HFFc6 (cell line): ENCODE measurements at regions not wholly inside any gene's neighbourhood (a gene's known extent, or its start where the extent isn't known, plus 50 kb on each side); places are given as distances from the start of the nearest gene placed in this dataset.

Experiments
- DNase-seq: peaks from one replicate; pipeline ENCODE4 v3.0.0-alpha.2; 2018
- H3K27ac Mint-ChIP-seq: 2 replicates; pipeline ENCODE4 v1.8.0; 2020; ENCODE audit warnings: mild to moderate bottlenecking, mixed read lengths
- H3K27me3 Mint-ChIP-seq: 2 replicates; pipeline ENCODE4 v1.8.0; 2021; ENCODE audit warnings: mild to moderate bottlenecking, moderate library complexity, mixed read lengths; ENCODE audit not compliant: insufficient read depth
- H3K36me3 Mint-ChIP-seq: 2 replicates; pipeline ENCODE4 v1.8.0; 2021; ENCODE audit warnings: low read depth, mixed read lengths
- H3K4me1 Mint-ChIP-seq: 2 replicates; pipeline ENCODE4 v1.8.0; 2020; ENCODE audit warnings: low read depth, mixed read lengths
- H3K4me3 Mint-ChIP-seq: 2 replicates; pipeline ENCODE4 v1.8.0; 2020; ENCODE audit warnings: mild to moderate bottlenecking, moderate library complexity, mixed read lengths
- H3K9me3 Mint-ChIP-seq: 2 replicates; pipeline ENCODE4 v1.8.0; 2020; ENCODE audit warnings: mild to moderate bottlenecking, mixed read lengths
- CTCF ChIP-seq: fragments of 200-600 bp; sonication (generic); IDR thresholded peaks from 2 replicates; pipeline ENCODE4 v1.5.0; 2021; ENCODE audit warnings: antibody characterized with exemption, mild to moderate bottlenecking

- no peaks in the 10 kb centered on the region for H3K36me3 Mint-ChIP-seq
- no peak overlapping the region for H3K4me3 Mint-ChIP-seq
- H3K4me1 Mint-ChIP-seq = no peaks in the 10 kb centered on the region
- H3K9me3 Mint-ChIP-seq = no peaks in the 10 kb centered on the region
- TF ChIP-seq CTCF = peak; percentile 17; the same call in 1 of the 2 replicates
- H3K27me3 Mint-ChIP-seq = peaks cover 6% of the 10 kb centered on the region
- no peak for DNase-seq
- no peak overlapping the region for H3K27ac Mint-ChIP-seq
Measured at GRCh38 chr15:60215225-60215963, 182.4 kb downstream of the ANXA2 start.

GRCh38 chr15:60217161-60217560 lies 180.6 kb downstream of the ANXA2 start:
- no peak overlapping the region for H3K27ac Mint-ChIP-seq
- no peak for TF ChIP-seq CTCF
- H3K27me3 Mint-ChIP-seq = peaks cover 6% of the 10 kb centered on the region
- DNase-seq = no peak
- H3K9me3 Mint-ChIP-seq = no peaks in the 10 kb centered on the region
- H3K36me3 Mint-ChIP-seq = no peaks in the 10 kb centered on the region
- no peaks in the 10 kb centered on the region for H3K4me1 Mint-ChIP-seq
- H3K4me3 Mint-ChIP-seq = no peak overlapping the region

- H3K4me3 Mint-ChIP-seq = no peak overlapping the region
- no peak for DNase-seq
- H3K9me3 Mint-ChIP-seq = no peaks in the 10 kb centered on the region
- no peak overlapping the region for H3K27ac Mint-ChIP-seq
- no peak for TF ChIP-seq CTCF
- H3K36me3 Mint-ChIP-seq = no peaks in the 10 kb centered on the region
- H3K4me1 Mint-ChIP-seq = no peaks in the 10 kb centered on the region
- H3K27me3 Mint-ChIP-seq = peaks cover 9% of the 10 kb centered on the region
Measured at GRCh38 chr15:60218256-60218655, 179.5 kb downstream of the ANXA2 start.

GRCh38 chr15:60219866-60220265 lies 177.9 kb downstream of the ANXA2 start:
- Mint-ChIP-seq H3K4me3 (no peak overlapping the region), H3K4me1 (no peaks in the 10 kb centered on the region), H3K36me3 (no peaks in the 10 kb centered on the region), H3K27me3 (peaks cover 15% of the 10 kb centered on the region), H3K27ac (no peak overlapping the region), H3K9me3 (no peaks in the 10 kb centered on the region)
- TF ChIP-seq CTCF = no peak
- DNase-seq = no peak

- DNase-seq = no peak
- Mint-ChIP-seq H3K4me1 (no peaks in the 10 kb centered on the region), H3K9me3 (no peaks in the 10 kb centered on the region), H3K36me3 (no peaks in the 10 kb centered on the region), H3K27me3 (peaks cover 13% of the 10 kb centered on the region), H3K4me3 (no peak overlapping the region), H3K27ac (no peak overlapping the region)
- TF ChIP-seq CTCF = no peak
Measured at GRCh38 chr15:60221356-60221755, 176.4 kb downstream of the ANXA2 start.

GRCh38 chr15:60222404-60222803 lies 175.4 kb downstream of the ANXA2 start:
- Mint-ChIP-seq H3K27me3 (peaks cover 12% of the 10 kb centered on the region), H3K4me1 (no peaks in the 10 kb centered on the region), H3K4me3 (no peak overlapping the region), H3K27ac (no peak overlapping the region), H3K36me3 (no peaks in the 10 kb centered on the region), H3K9me3 (no peaks in the 10 kb centered on the region)
- no peak for DNase-seq
- TF ChIP-seq CTCF = no peak
